Upper lobe of right lung (tissue), 1 donor: ENCODE measurements at regions not wholly inside any gene's neighbourhood (a gene's known extent, or its start where the extent isn't known, plus 50 kb on each side); places are given as distances from the start of the nearest gene placed in this dataset.

ENCODE experiments used
- ATAC-seq: fragments of 200-7000 bp; cut with Tn5 transposase; one replicate; pipeline ENCODE4 v1.9.1; 2020; ENCODE audit warnings: mild to moderate bottlenecking, moderate library complexity
- DNase-seq: peaks from one replicate; pipeline ENCODE4 v3.0.0-alpha.2; 2020
- H3K27ac ChIP-seq: fragments of 200-600 bp; one replicate; pipeline ENCODE4 v1.8.0; 2022
- H3K27me3 ChIP-seq: fragments of 200-600 bp; one replicate; pipeline ENCODE4 v1.8.0; 2022; ENCODE audit warnings: mild to moderate bottlenecking
- H3K36me3 ChIP-seq: fragments of 200-600 bp; one replicate; pipeline ENCODE4 v1.8.0; 2022
- H3K4me1 ChIP-seq: fragments of 200-600 bp; one replicate; pipeline ENCODE4 v1.8.0; 2022
- H3K4me3 ChIP-seq: fragments of 200-600 bp; one replicate; pipeline ENCODE4 v1.8.0; 2022; ENCODE audit warnings: mild to moderate bottlenecking
- H3K9me3 ChIP-seq: fragments of 200-600 bp; one replicate; pipeline ENCODE4 v1.8.0; 2022
- intact Hi-C: fragments of 100-400 bp; cut with DNase I; formaldehyde crosslinking; loops from one replicate; pipeline ENCODE4 v1.11.0; 2022
- TF ChIP-seq, protein P1 (sequence below): fragments of 200-600 bp; IDR thresholded peaks from one replicate; pipeline ENCODE4 v1.8.0; 2022; ENCODE audit warnings: antibody characterized with exemption
- donor health status: DM: no; HTN: yes; CAD: no; lungs with severe emphysema.

DNA sequence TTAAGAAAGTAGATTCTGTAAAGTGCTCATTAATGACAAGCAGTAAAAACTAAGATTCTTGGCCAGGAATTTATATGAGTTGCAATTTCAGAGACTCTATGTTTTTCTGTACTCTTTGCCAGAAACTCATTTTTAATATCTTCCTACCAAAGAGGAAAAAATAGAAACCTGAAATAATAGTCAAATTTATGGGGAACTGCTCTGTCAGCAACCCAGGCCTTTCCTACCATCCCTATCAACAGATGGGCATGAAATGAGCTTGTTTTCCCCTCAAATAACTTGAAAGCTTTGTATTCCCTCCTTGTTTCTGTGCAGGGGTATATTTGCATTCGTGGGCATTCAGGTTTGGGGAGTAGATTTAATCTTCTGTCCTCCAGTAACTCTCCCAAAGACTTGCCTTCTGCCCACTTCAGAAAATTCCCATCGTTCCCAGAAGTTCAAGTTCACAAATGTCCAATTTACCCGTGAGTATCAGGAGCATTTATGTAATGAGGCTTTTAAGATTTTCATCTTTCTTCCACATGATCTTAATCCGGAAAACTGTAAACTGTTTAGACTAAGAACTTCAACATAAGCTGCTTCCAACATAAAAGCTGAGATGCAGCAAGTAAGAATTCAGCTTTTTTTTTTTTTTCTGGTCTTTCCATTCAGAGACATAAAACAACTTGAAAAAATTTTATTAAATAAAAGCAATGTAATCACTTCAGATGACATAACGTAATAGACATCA, 363.1 kb downstream of the EFNB2 start:
- no peaks in the 10 kb centered on the region for H3K9me3 ChIP-seq
- H3K27ac ChIP-seq: no peak overlapping the region
- H3K4me1 ChIP-seq: no peaks in the 10 kb centered on the region
- no peak for DNase-seq
- no peaks in the 10 kb centered on the region for H3K27me3 ChIP-seq
- TF ChIP-seq, protein P1, sequence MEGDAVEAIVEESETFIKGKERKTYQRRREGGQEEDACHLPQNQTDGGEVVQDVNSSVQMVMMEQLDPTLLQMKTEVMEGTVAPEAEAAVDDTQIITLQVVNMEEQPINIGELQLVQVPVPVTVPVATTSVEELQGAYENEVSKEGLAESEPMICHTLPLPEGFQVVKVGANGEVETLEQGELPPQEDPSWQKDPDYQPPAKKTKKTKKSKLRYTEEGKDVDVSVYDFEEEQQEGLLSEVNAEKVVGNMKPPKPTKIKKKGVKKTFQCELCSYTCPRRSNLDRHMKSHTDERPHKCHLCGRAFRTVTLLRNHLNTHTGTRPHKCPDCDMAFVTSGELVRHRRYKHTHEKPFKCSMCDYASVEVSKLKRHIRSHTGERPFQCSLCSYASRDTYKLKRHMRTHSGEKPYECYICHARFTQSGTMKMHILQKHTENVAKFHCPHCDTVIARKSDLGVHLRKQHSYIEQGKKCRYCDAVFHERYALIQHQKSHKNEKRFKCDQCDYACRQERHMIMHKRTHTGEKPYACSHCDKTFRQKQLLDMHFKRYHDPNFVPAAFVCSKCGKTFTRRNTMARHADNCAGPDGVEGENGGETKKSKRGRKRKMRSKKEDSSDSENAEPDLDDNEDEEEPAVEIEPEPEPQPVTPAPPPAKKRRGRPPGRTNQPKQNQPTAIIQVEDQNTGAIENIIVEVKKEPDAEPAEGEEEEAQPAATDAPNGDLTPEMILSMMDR: no peak
- intact Hi-C loops: no loop called here
- H3K36me3 ChIP-seq: no peaks in the 10 kb centered on the region
- H3K4me3 ChIP-seq: no peak overlapping the region
- ATAC-seq: no peak

- Histone ChIP-seq H3K9me3 (no peaks in the 10 kb centered on the region), H3K4me3 (no peak overlapping the region), H3K36me3 (no peaks in the 10 kb centered on the region), H3K27ac (no peak overlapping the region), H3K27me3 (no peaks in the 10 kb centered on the region), H3K4me1 (peaks cover 5% of the 10 kb centered on the region)
- DNase-seq (no peak), ATAC-seq (no peak)
- TF ChIP-seq, protein P1: no peak
- intact Hi-C loops: no loop called here
These were observed 372.0 kb downstream of the EFNB2 start for GRCh38 chr13:106163426-106163825.

DNA sequence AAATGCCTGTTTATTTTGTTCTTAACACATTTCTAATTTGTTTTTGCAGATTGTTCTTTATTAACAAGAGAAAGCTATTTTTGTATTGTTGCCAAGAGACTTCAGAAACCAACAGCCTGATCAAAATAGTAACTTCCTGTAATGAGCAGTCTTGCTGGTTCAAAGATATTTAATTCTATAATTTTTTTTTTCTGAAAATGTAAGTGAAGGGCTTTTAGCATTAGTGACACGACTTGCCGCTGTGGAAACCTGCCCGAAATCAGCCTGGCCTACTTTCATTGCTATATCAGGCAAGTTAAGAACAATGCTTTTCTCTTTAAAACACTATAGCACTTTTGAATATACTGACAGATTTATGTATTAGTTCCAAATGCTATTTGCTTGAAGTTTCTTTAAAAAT, 374.3 kb downstream of the EFNB2 start:
- TF ChIP-seq, protein P1: no peak
- intact Hi-C loops: no loop called here
- H3K36me3 ChIP-seq: no peaks in the 10 kb centered on the region
- H3K27ac ChIP-seq: no peak overlapping the region
- no peaks in the 10 kb centered on the region for H3K27me3 ChIP-seq
- no peaks in the 10 kb centered on the region for H3K9me3 ChIP-seq
- no peak overlapping the region for H3K4me3 ChIP-seq
- DNase-seq (no peak), ATAC-seq (no peak)
- peaks cover 10% of the 10 kb centered on the region for H3K4me1 ChIP-seq

GRCh38 chr13:106159295-106160195, 375.9 kb downstream of the EFNB2 start:
- H3K27ac ChIP-seq: no peak overlapping the region
- TF ChIP-seq, protein P1: no peak
- H3K27me3 ChIP-seq: no peaks in the 10 kb centered on the region
- DNase-seq: no peak
- intact Hi-C loops: no loop called here
- H3K9me3 ChIP-seq: no peaks in the 10 kb centered on the region
- no peaks in the 10 kb centered on the region for H3K36me3 ChIP-seq
- no peak overlapping the region for H3K4me3 ChIP-seq
- H3K4me1 ChIP-seq: peaks cover 10% of the 10 kb centered on the region
- ATAC-seq: no peak

DNA sequence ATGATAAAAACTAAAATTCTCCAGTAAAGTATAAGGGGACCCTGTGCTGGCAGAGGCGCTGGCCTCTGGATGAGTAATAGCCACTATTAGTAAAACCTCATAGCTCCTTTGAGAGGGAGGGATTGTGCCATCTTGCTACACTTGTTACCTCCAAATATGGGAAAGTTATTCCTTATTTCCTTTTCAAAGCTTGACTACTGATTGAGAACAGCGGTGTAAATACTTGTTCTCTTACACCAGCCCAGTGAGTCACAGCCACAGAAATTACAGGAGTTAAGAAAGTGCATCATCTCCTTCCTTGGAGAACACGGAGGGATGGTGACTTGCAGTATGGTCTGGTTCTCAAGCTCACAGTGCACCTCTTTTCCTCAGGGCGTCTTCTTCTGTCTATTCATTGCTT, 379.0 kb downstream of the EFNB2 start:
- ATAC-seq: peak; percentile 67
- DNase-seq: no peak
- H3K27me3 ChIP-seq: no peaks in the 10 kb centered on the region

More for the DNA sequence above, 379.0 kb downstream of the EFNB2 start:
- H3K4me1 ChIP-seq: peaks cover 10% of the 10 kb centered on the region
- intact Hi-C loops: no loop called here
- H3K4me3 ChIP-seq: no peak overlapping the region
- H3K36me3 ChIP-seq: no peaks in the 10 kb centered on the region
- TF ChIP-seq, protein P1: no peak
- no peak overlapping the region for H3K27ac ChIP-seq
- no peaks in the 10 kb centered on the region for H3K9me3 ChIP-seq
